GM12891 (cell line): ENCODE measurements at regions not wholly inside any gene's neighbourhood (a gene's known extent, or its start where the extent isn't known, plus 50 kb on each side); places are given as distances from the start of the nearest gene placed in this dataset.

Experiments
- POLR2AphosphoS5 ChIP-seq: IDR thresholded peaks from 2 replicates; pipeline ENCODE4 v1.6.1; 2011; ENCODE audit warnings: low read depth, low read length, control low read depth
- TAF1 ChIP-seq: IDR thresholded peaks from 2 replicates; pipeline ENCODE4 v1.6.1; 2011; ENCODE audit warnings: low read depth, low read length, control low read depth

GRCh38 chr10:131683941-131684340 is 216.9 kb upstream of the PPP2R2D start:
- TF ChIP-seq POLR2AphosphoS5 (no peak), TAF1 (no peak)
